Adrenal gland (tissue), 5 donors: ENCODE measurements at regions not wholly inside any gene's neighbourhood (a gene's known extent, or its start where the extent isn't known, plus 50 kb on each side); places are given as distances from the start of the nearest gene placed in this dataset.

Experiments
- CTCF ChIP-seq, 6 experiments: fragments of 450-650 bp in 4 of 6; fragments of 200-600 bp in 2 of 6; sonication (generic) in 1 of 6; IDR thresholded peaks; 1 replicate in 5 of 6; 2 replicates in 1 of 6; pipeline versions ENCODE4 v1.5.1 to v1.8.0; 2016 to 2021; ENCODE audit warnings: antibody characterized with exemption in 6 of 6, mild to moderate bottlenecking in 2 of 6, moderate library complexity in 1 of 6
- POLR2A ChIP-seq, 2 donors: fragments of 450-650 bp; IDR thresholded peaks; one replicate each; pipeline ENCODE4 v1.6.1; 2017; ENCODE audit warnings: antibody characterized with exemption in 2 of 2, mild to moderate bottlenecking in 2 of 2, moderate library complexity in 1 of 2
- donor health status: DM: no; HTN: no; CAD: no.

GRCh38 chr9:106130374-106130773 lies 436.0 kb downstream of the TMEM38B start:
- no peak for TF ChIP-seq CTCF (IDR thresholded peaks at IDR 0.05)
- TF ChIP-seq POLR2A (IDR thresholded peaks at IDR 0.05), result no peak
